H1 (cell line): ENCODE measurements at regions not wholly inside any gene's neighbourhood (a gene's known extent, or its start where the extent isn't known, plus 50 kb on each side); places are given as distances from the start of the nearest gene placed in this dataset.

ENCODE experiments used
- CTCF ChIA-PET: fragments of 300-600 bp; sonication (Branson Sonifier 250); formaldehyde crosslinking; loops from one replicate; lab custom pipeline; 2021; ENCODE audit not compliant: partially characterized antibody; lab: Charles Lee
- POLR2A ChIA-PET: fragments of 300-600 bp; sonication (Branson Sonifier 250); formaldehyde crosslinking; loops from one replicate; lab custom pipeline; 2021; ENCODE audit warnings: inconsistent platforms; ENCODE audit not compliant: partially characterized antibody; lab: Charles Lee
- DNase-seq, 2 experiments: peaks; one replicate each; pipeline versions ENCODE4 v3.0.0 to v3.0.0-alpha.2; 2010 to 2022; ENCODE audit warnings: low spot score in 2 of 2, low read depth in 1 of 2, mixed read lengths in 1 of 2
- FAIRE-seq: peaks from 2 replicates; lab custom pipeline; 2011; peaks lifted over from hg19 to GRCh38; lab: Jason Lieb, UNC
- H2AFZ ChIP-seq: 2 replicates; pipeline ENCODE4 v1.8.1; 2012; ENCODE audit warnings: low read length, inconsistent platforms
- H2AK5ac ChIP-seq: 2 replicates; pipeline ENCODE4 v1.6.1; 2013; ENCODE audit warnings: low read depth, low read length
- H2BK120ac ChIP-seq: replicated peaks from 2 replicates; pipeline ENCODE3; 2013; ENCODE audit warnings: low read depth, low read length, inconsistent platforms
- H2BK12ac ChIP-seq: 2 replicates; pipeline ENCODE4 v1.6.1; 2013; ENCODE audit warnings: low read depth, low read length
- H2BK15ac ChIP-seq: 2 replicates; pipeline ENCODE4 v1.6.1; 2013; ENCODE audit warnings: low read length
- H2BK20ac ChIP-seq: 2 replicates; pipeline ENCODE4 v1.6.1; 2013; ENCODE audit warnings: low read length
- H2BK5ac ChIP-seq: 2 replicates; pipeline ENCODE4 v1.6.1; 2013; ENCODE audit warnings: low read depth, low read length
- H3K14ac ChIP-seq: 2 replicates; pipeline ENCODE4 v1.6.1; 2013; ENCODE audit warnings: inconsistent platforms; ENCODE audit not compliant: insufficient read length
- H3K18ac ChIP-seq: 2 replicates; pipeline ENCODE4 v1.6.1; 2013; ENCODE audit warnings: low read length; ENCODE audit errors: extremely low read depth
- H3K23ac ChIP-seq: 2 replicates; pipeline ENCODE4 v1.6.1; 2013; ENCODE audit warnings: inconsistent platforms; ENCODE audit not compliant: insufficient read length
- H3K23me2 ChIP-seq: 2 replicates; pipeline ENCODE4 v1.6.1; 2013; ENCODE audit warnings: low read depth, low read length
- H3K27ac ChIP-seq: 2 replicates; pipeline ENCODE4 v1.6.1; 2011; ENCODE audit warnings: low read depth, low read length, inconsistent platforms
- H3K27me3 ChIP-seq, 4 experiments: replicated peaks in 1 of 4; 1 replicate in 1 of 4; 2 replicates in 3 of 4; pipeline versions ENCODE4 v1.6.1 to v1.8.1; 2011 to 2013; ENCODE audit warnings: low read length in 3 of 4, mild to moderate bottlenecking in 3 of 4, inconsistent platforms in 2 of 4, mixed read lengths in 2 of 4, moderate library complexity in 1 of 4; ENCODE audit not compliant: control insufficient read depth in 3 of 4, insufficient read depth in 3 of 4; ENCODE audit errors: extremely low read depth in 1 of 4
- H3K36me3 ChIP-seq, 4 experiments: 2 replicates each; pipeline versions ENCODE4 v1.6.1 to v1.8.1; 2011 to 2013; ENCODE audit warnings: mild to moderate bottlenecking in 4 of 4, low read length in 3 of 4, moderate library complexity in 2 of 4, control low read depth in 1 of 4, inconsistent platforms in 1 of 4; ENCODE audit not compliant: insufficient read depth in 4 of 4, control insufficient read depth in 2 of 4
- H3K4ac ChIP-seq: replicated peaks from 2 replicates; pipeline ENCODE3; 2013; ENCODE audit warnings: low read length, low read depth, mixed read lengths, inconsistent platforms; ENCODE audit not compliant: insufficient read length
- H3K4me1 ChIP-seq, 4 experiments: replicated peaks in 1 of 4; 1 replicate in 1 of 4; 2 replicates in 3 of 4; pipeline versions ENCODE4 v1.6.1 to v1.8.1; 2011 to 2013; ENCODE audit warnings: low read length in 3 of 4, inconsistent platforms in 2 of 4, mixed read lengths in 1 of 4; ENCODE audit not compliant: insufficient read depth in 4 of 4, control insufficient read depth in 3 of 4
- H3K4me2 ChIP-seq, 2 experiments: 2 replicates each; pipeline versions ENCODE4 v1.6.1 to v1.8.1; 2011 to 2013; ENCODE audit warnings: low read depth in 2 of 2, low read length in 2 of 2, control low read depth in 1 of 2, inconsistent platforms in 1 of 2, mild to moderate bottlenecking in 1 of 2; ENCODE audit not compliant: insufficient read depth in 1 of 2
- H3K4me3 ChIP-seq, 4 experiments: fragments of 200-600, 300-600 bp in 1 of 4; sonication (generic), shearing (Covaris generic), sonication (Bioruptor Twin) in 1 of 4; 2 replicates each; pipeline versions ENCODE4 v1.5.1 to v1.8.1; 2011 to 2016; ENCODE audit warnings: low read length in 4 of 4, low read depth in 3 of 4, control low read depth in 2 of 4, inconsistent platforms in 2 of 4, mild to moderate bottlenecking in 2 of 4, mixed read lengths in 1 of 4, moderate library complexity in 1 of 4; ENCODE audit not compliant: insufficient read depth in 2 of 4; ENCODE audit errors: extremely low read depth in 1 of 4
- H3K56ac ChIP-seq: replicated peaks from 2 replicates; pipeline ENCODE3; 2013; ENCODE audit warnings: low read depth, mild to moderate bottlenecking, mixed read lengths, low read length, inconsistent platforms; ENCODE audit not compliant: insufficient read length
- H3K79me1 ChIP-seq: 2 replicates; pipeline ENCODE4 v1.6.1; 2013; ENCODE audit warnings: low read depth, low read length, control low read depth
- H3K79me2 ChIP-seq, 2 experiments: 2 replicates each; pipeline versions ENCODE4 v1.6.1 to v1.8.1; 2012 to 2013; ENCODE audit warnings: low read length in 2 of 2, mild to moderate bottlenecking in 2 of 2, inconsistent platforms in 1 of 2; ENCODE audit not compliant: insufficient read depth in 2 of 2, control insufficient read depth in 1 of 2
- H3K9ac ChIP-seq, 4 experiments: replicated peaks in 1 of 4; 1 replicate in 1 of 4; 2 replicates in 3 of 4; pipeline versions ENCODE4 v1.6.1 to v1.8.1; 2011 to 2013; ENCODE audit warnings: low read depth in 3 of 4, low read length in 3 of 4, control low read depth in 2 of 4, mild to moderate bottlenecking in 2 of 4, moderate library complexity in 2 of 4, inconsistent platforms in 1 of 4; ENCODE audit errors: extremely low read depth in 1 of 4
- H3K9me3 ChIP-seq, 2 experiments: 2 replicates each; pipeline versions ENCODE4 v1.6.1 to v1.8.1; 2012 to 2013; ENCODE audit warnings: mild to moderate bottlenecking in 2 of 2, moderate library complexity in 2 of 2, control low read depth in 1 of 2, inconsistent platforms in 1 of 2, low read depth in 1 of 2, low read length in 1 of 2, mixed read lengths in 1 of 2; ENCODE audit not compliant: insufficient read depth in 2 of 2
- H4K20me1 ChIP-seq, 2 experiments: replicated peaks in 1 of 2; 2 replicates each; pipeline versions ENCODE3 to v1.8.1; 2011 to 2013; ENCODE audit warnings: inconsistent platforms in 2 of 2, low read length in 2 of 2, mild to moderate bottlenecking in 1 of 2; ENCODE audit not compliant: insufficient read depth in 2 of 2, control insufficient read depth in 1 of 2
- H4K5ac ChIP-seq: 2 replicates; pipeline ENCODE4 v1.6.1; 2013; ENCODE audit warnings: low read length, low read depth, mixed read lengths, inconsistent platforms; ENCODE audit not compliant: insufficient read length
- H4K8ac ChIP-seq: 2 replicates; pipeline ENCODE4 v1.8.0; 2013; ENCODE audit warnings: mild to moderate bottlenecking, moderate library complexity, low read length, inconsistent platforms; ENCODE audit not compliant: insufficient read depth; ENCODE audit errors: extremely low read depth
- H4K91ac ChIP-seq: replicated peaks from 2 replicates; pipeline ENCODE3; 2013; ENCODE audit warnings: low read length, mixed read lengths, inconsistent platforms; ENCODE audit not compliant: insufficient read length
- BACH1 ChIP-seq: IDR thresholded peaks from 2 replicates; pipeline ENCODE4 v1.6.1; 2012; ENCODE audit warnings: low read length, improper control_type of control experiment
- CBX8 ChIP-seq: fragments of 300-800, 300-1000 bp; sonication (generic); IDR thresholded peaks from 2 replicates; pipeline ENCODE4 v1.7.1; 2016; ENCODE audit warnings: low read depth, low read length, borderline replicate concordance
- CREB1 ChIP-seq: IDR thresholded peaks from 2 replicates; pipeline ENCODE4 v1.6.1; 2012; ENCODE audit warnings: inconsistent platforms
- FOSL1 ChIP-seq: IDR thresholded peaks from 2 replicates; pipeline ENCODE4 v1.6.1; 2011; ENCODE audit warnings: mild to moderate bottlenecking, low read depth, low read length, moderate library complexity; ENCODE audit not compliant: insufficient read depth
- KDM5A ChIP-seq: fragments of 200-600 bp; IDR thresholded peaks from 2 replicates; pipeline ENCODE4 v1.7.1; 2012; ENCODE audit warnings: mild to moderate bottlenecking, low read length, inconsistent platforms, mixed read lengths
- MAFK ChIP-seq: IDR thresholded peaks from 2 replicates; pipeline ENCODE4 v1.6.1; 2012; ENCODE audit warnings: low read depth, mild to moderate bottlenecking, improper control_type of control experiment, low read length
- RAD21 ChIP-seq, 2 experiments: IDR thresholded peaks in 1 of 2; conservative IDR thresholded peaks in 1 of 2; 2 replicates each; pipeline ENCODE4 v1.6.1; 2011; ENCODE audit warnings: low read depth in 2 of 2, low read length in 2 of 2, improper control_type of control experiment in 1 of 2, inconsistent platforms in 1 of 2, mild to moderate bottlenecking in 1 of 2, moderate library complexity in 1 of 2
- SIN3A ChIP-seq, 2 experiments: IDR thresholded peaks in 1 of 2; conservative IDR thresholded peaks in 1 of 2; 2 replicates each; pipeline ENCODE4 v1.6.1; 2011 to 2012; ENCODE audit warnings: low read length in 2 of 2, improper control_type of control experiment in 1 of 2, low read depth in 1 of 2, mild to moderate bottlenecking in 1 of 2
- ZNF274 ChIP-seq: IDR thresholded peaks from 2 replicates; pipeline ENCODE4 v1.7.0; 2012; ENCODE audit warnings: low read length, borderline replicate concordance; ENCODE audit errors: extremely low read depth
- WGBS, 2 experiments: shearing (Covaris generic) in 1 of 2; methylation state at CpG; one replicate each; pipeline versions ENCODE4 v1.1.6 to v1.1.7; 2013 to 2015; ENCODE audit warnings: low lambda C conversion rate in 2 of 2, mixed read lengths in 2 of 2, inconsistent platforms in 1 of 2, low coverage in 1 of 2, missing lambda C conversion rate in 1 of 2; ENCODE audit not compliant: insufficient replicate concordance in 2 of 2, insufficient coverage in 1 of 2, insufficient read length in 1 of 2; ENCODE audit errors: extremely low coverage in 1 of 2, missing lambda C conversion rate in 1 of 2; 5-methylcytosine and 5-hydroxymethylcytosine counted together

GRCh38 chr11:45083544-45084087 lies 62.8 kb upstream of the PRDM11 start:
- peak overlapping the region; percentile 68; the same call in 1 of the 2 replicates for H2BK5ac ChIP-seq
- no peaks in the 10 kb centered on the region for H3K9me3 ChIP-seq
- H3K79me1 ChIP-seq = no peaks in the 10 kb centered on the region
- H3K14ac ChIP-seq = no peak overlapping the region
- H3K23me2 ChIP-seq = peaks cover 7% of the 10 kb centered on the region
- POLR2A ChIA-PET = interaction anchor here (1.2 to 1.5 kb wide), 3 partner anchors 8 to 22 kb away, joined by 3 to 4 read pairs (median 3); no protein-coding TSS in a partner anchor
- no peak overlapping the region for H4K8ac ChIP-seq
- H3K79me2 ChIP-seq = no peaks in the 10 kb centered on the region
- H3K9ac ChIP-seq = no peak overlapping the region
- DNase-seq (peak in 1 of 2 experiments; percentile 78), FAIRE-seq (peak; percentile 95)
- peak overlapping the region; percentile 10 to 17; a peak in 1 of 4 replicates for H3K4me2 ChIP-seq
- CTCF ChIA-PET = interaction anchor here (0.8 to 34.2 kb wide), 11 partner anchors 9 to 147 kb away, joined by 3 to 1347 read pairs (median 4); no protein-coding TSS in a partner anchor
- peak overlapping the region; percentile 29 for H2BK20ac ChIP-seq
- H3K27ac ChIP-seq = peak overlapping the region; percentile 44; the same call in 1 of the 2 replicates
- peak overlapping the region; percentile 22 for H4K91ac ChIP-seq
- no peak overlapping the region for H3K4me3 ChIP-seq
- H3K56ac ChIP-seq = no peak overlapping the region
- peak overlapping the region; percentile 89; the same call in 1 of the 2 replicates for H3K18ac ChIP-seq
- H4K5ac ChIP-seq = peak overlapping the region; percentile 77
- H2BK120ac ChIP-seq = no peak overlapping the region
- H2AFZ ChIP-seq = no peak overlapping the region
- H3K4me1 ChIP-seq = peaks cover 19 to 52% (median 31%) of the 10 kb centered on the region in 4 experiments
- H2BK15ac ChIP-seq = no peak overlapping the region
- H4K20me1 ChIP-seq = no peaks in the 10 kb centered on the region
- H2BK12ac ChIP-seq = 0 out of 2 replicates have a peak overlapping the region, but pooled peaks have one; percentile 41
- no peaks in the 10 kb centered on the region for H3K36me3 ChIP-seq
- H3K27me3 ChIP-seq = no peaks in the 10 kb centered on the region; a peak in 2 of 7 replicates
- 32% methylated on average over 3 of the region's 3 CpGs; no CpG with 5 or more reads in 1 of the 2 experiments for WGBS, 2 experiments
- no peak overlapping the region for H2AK5ac ChIP-seq
- peak overlapping the region; percentile 58 for H3K4ac ChIP-seq
- no peak overlapping the region for H3K23ac ChIP-seq
- TF ChIP-seq BACH1 (peak; percentile 98), RAD21 (IDR thresholded peaks at IDR 0.05 in 1 of 2, conservative IDR thresholded peaks at IDR 0.05 in 1 of 2; ENCODE audit: low read depth in 2 of 2, low read length in 2 of 2) (peak; percentile 59 to 71), MAFK (peak; percentile 96), FOSL1 (no peak), CBX8 (no peak), ZNF274 (no peak), CREB1 (peak; percentile 50; the same call in 1 of the 2 replicates), KDM5A (no peak), SIN3A (conservative IDR thresholded peaks at IDR 0.05 in 1 of 2, IDR thresholded peaks at IDR 0.05 in 1 of 2; ENCODE audit: low read depth in 1 of 2, low read length in 2 of 2) (0 out of 4 replicates have a peak, but pooled peaks of 1 of the 2 experiments have one; percentile 56)
